Right atrium auricular region (tissue), 2 donors: ENCODE measurements at regions not wholly inside any gene's neighbourhood (a gene's known extent, or its start where the extent isn't known, plus 50 kb on each side); places are given as distances from the start of the nearest gene placed in this dataset.

Experiments used
- DNase-seq: peaks from one replicate; pipeline ENCODE4 v3.0.0-alpha.2; 2019; ENCODE audit warnings: low spot score
- H3K27ac ChIP-seq, 2 donors: fragments of 200-600 bp; sonication (generic); 1 replicate in 1 of 2; 2 replicates in 1 of 2; pipeline ENCODE4 v1.5.1; 2016 to 2019
- H3K27me3 ChIP-seq, 2 donors: fragments of 200-600 bp; sonication (generic); one replicate each; pipeline versions ENCODE4 v1.5.1 to v1.6.0; 2017 to 2019
- H3K36me3 ChIP-seq: fragments of 200-600 bp; sonication (generic); one replicate; pipeline ENCODE4 v1.5.1; 2016
- H3K4me1 ChIP-seq, 2 donors: fragments of 200-600 bp; sonication (generic); one replicate each; pipeline versions ENCODE4 v1.5.1 to v1.6.0; 2017 to 2019
- H3K4me3 ChIP-seq, 2 donors: fragments of 200-600 bp; sonication (generic); 1 replicate in 1 of 2; 2 replicates in 1 of 2; pipeline ENCODE4 v1.5.1; 2017 to 2019; ENCODE audit warnings: mild to moderate bottlenecking in 1 of 2, moderate library complexity in 1 of 2
- H3K9me3 ChIP-seq, 2 donors: fragments of 200-600 bp; sonication (generic); one replicate each; pipeline ENCODE4 v1.5.1; 2019
- TF ChIP-seq, protein P1 (sequence below), 2 donors: fragments of 200-600 bp; sonication (generic); IDR thresholded peaks; one replicate each; pipeline ENCODE4 v1.5.1; 2019; ENCODE audit warnings: antibody characterized with exemption in 2 of 2

- TF ChIP-seq, protein P1, sequence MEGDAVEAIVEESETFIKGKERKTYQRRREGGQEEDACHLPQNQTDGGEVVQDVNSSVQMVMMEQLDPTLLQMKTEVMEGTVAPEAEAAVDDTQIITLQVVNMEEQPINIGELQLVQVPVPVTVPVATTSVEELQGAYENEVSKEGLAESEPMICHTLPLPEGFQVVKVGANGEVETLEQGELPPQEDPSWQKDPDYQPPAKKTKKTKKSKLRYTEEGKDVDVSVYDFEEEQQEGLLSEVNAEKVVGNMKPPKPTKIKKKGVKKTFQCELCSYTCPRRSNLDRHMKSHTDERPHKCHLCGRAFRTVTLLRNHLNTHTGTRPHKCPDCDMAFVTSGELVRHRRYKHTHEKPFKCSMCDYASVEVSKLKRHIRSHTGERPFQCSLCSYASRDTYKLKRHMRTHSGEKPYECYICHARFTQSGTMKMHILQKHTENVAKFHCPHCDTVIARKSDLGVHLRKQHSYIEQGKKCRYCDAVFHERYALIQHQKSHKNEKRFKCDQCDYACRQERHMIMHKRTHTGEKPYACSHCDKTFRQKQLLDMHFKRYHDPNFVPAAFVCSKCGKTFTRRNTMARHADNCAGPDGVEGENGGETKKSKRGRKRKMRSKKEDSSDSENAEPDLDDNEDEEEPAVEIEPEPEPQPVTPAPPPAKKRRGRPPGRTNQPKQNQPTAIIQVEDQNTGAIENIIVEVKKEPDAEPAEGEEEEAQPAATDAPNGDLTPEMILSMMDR (IDR thresholded peaks at IDR 0.05), result no peak
- no peak overlapping the region for H3K27ac ChIP-seq
- no peaks in the 10 kb centered on the region for H3K27me3 ChIP-seq
- H3K4me3 ChIP-seq, result no peak overlapping the region
- no peaks in the 10 kb centered on the region for H3K9me3 ChIP-seq
- H3K4me1 ChIP-seq, result no peaks in the 10 kb centered on the region
- DNase-seq, result no peak
- H3K36me3 ChIP-seq, result no peaks in the 10 kb centered on the region
These were observed 660.9 kb downstream of the C12orf50 start for GRCh38 chr12:87368259-87368658.

GRCh38 chr12:87365423-87365822, 663.8 kb downstream of the C12orf50 start:
- no peaks in the 10 kb centered on the region for H3K36me3 ChIP-seq
- no peaks in the 10 kb centered on the region for H3K4me1 ChIP-seq
- no peak overlapping the region for H3K27ac ChIP-seq
- H3K27me3 ChIP-seq, result no peaks in the 10 kb centered on the region
- TF ChIP-seq, protein P1 (IDR thresholded peaks at IDR 0.05), result no peak
- no peaks in the 10 kb centered on the region for H3K9me3 ChIP-seq
- no peak overlapping the region for H3K4me3 ChIP-seq
- DNase-seq, result no peak

DNA sequence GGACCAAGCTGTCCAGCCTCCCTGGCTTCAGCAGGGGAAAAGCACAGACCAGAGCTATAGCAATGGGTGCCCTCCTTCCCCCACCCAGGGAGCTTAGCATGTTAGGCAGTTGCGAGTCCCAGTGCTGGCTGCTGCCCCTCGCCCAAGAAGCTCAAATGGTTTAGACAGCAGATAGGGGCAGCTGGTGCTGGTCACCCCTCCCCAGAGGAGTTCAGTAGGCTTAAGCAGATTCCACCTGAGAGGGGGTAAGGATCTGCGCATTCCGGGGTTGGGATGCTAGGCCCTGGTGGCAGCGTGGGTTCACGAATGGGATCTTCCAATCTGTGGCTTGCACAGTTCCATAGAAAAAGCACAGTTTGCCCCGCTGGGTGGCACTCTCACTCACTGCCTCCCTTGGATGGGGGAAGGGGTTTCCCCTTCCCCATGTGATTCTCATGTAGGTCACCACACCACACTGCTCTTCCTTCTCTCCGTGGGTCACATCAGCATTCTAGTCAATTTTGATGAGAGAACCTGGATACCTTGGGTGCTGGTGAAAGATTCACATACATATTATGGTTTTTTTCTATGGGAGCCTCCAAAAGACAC, 665.6 kb downstream of the C12orf50 start:
- TF ChIP-seq, protein P1 (IDR thresholded peaks at IDR 0.05), result no peak
- H3K9me3 ChIP-seq, result peaks cover 0 to 4% of the 10 kb centered on the region in 2 donors
- H3K4me1 ChIP-seq, result no peaks in the 10 kb centered on the region
- H3K27me3 ChIP-seq, result no peaks in the 10 kb centered on the region
- H3K27ac ChIP-seq, result no peak overlapping the region
- H3K4me3 ChIP-seq, result no peak overlapping the region
- no peaks in the 10 kb centered on the region for H3K36me3 ChIP-seq
- no peak for DNase-seq

DNA sequence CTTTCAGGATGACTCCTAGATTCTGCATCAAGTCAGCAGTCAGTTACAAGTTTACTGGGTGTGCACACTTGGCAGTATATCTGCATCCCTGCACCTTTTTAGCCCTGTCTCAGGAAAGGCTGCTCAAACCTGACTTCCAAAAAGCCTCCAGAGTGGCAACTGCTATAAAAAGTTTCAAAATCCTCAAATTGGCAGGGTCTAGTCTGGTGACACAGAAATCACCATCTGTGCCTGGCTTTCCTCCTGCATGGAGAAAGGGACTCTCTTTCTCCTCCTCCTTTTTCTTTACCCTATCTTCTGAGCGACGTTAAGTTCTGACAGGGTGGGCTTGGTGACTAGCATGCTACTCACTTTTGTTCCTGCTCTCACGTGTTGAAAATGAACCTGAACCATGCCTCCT, 679.5 kb downstream of the C12orf50 start:
- Histone ChIP-seq H3K36me3 (no peaks in the 10 kb centered on the region), H3K4me3 (no peak overlapping the region), H3K27me3 (no peaks in the 10 kb centered on the region), H3K9me3 (no peaks in the 10 kb centered on the region), H3K27ac (no peak overlapping the region), H3K4me1 (no peaks in the 10 kb centered on the region)
- DNase-seq, result no peak
- TF ChIP-seq, protein P1 (IDR thresholded peaks at IDR 0.05), result no peak

- Histone ChIP-seq H3K36me3 (no peaks in the 10 kb centered on the region), H3K9me3 (no peaks in the 10 kb centered on the region), H3K4me3 (no peak overlapping the region), H3K4me1 (no peaks in the 10 kb centered on the region), H3K27me3 (no peaks in the 10 kb centered on the region), H3K27ac (no peak overlapping the region)
- TF ChIP-seq, protein P1 (IDR thresholded peaks at IDR 0.05), result no peak
- no peak for DNase-seq
These were observed 681.1 kb downstream of the C12orf50 start for GRCh38 chr12:87348071-87348470.

DNA sequence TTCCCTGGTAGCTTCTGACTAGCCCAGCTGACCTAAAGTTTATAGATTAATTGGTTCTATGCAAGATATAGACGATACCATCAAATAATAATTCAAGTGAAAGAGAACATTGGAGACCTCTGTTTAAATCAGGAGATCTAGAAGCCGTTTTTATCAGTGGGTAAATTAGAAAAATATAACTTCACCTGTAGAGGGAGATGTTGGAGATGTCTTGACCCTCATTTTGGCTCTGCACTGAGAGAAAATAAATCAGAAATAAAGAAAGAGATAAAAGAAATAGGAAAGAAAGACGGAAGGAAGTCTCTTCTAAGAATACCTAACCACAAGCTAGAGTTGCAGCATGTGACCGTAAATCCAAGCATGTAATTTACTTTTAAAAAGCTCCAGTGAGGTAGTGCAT, 684.5 kb downstream of the C12orf50 start:
- H3K4me3 ChIP-seq, result no peak overlapping the region
- no peak overlapping the region for H3K27ac ChIP-seq
- H3K27me3 ChIP-seq, result no peaks in the 10 kb centered on the region
- H3K9me3 ChIP-seq, result no peaks in the 10 kb centered on the region
- TF ChIP-seq, protein P1 (IDR thresholded peaks at IDR 0.05), result no peak
- no peaks in the 10 kb centered on the region for H3K4me1 ChIP-seq
- H3K36me3 ChIP-seq, result no peaks in the 10 kb centered on the region
- no peak for DNase-seq
